ENCODE measurements at regions not wholly inside any gene's neighbourhood (a gene's known extent, or its start where the extent isn't known, plus 50 kb on each side); places are given as distances from the start of the nearest gene placed in this dataset.

- no peak overlapping the region for H4K8ac ChIP-seq (ENCODE audit: extremely low read depth, insufficient read depth, low read length)
- DNase-seq (ENCODE audit: low read depth in 1 of 2, low spot score in 2 of 2) (no peak), FAIRE-seq (no peak)
- H3K4ac ChIP-seq (replicated peaks; ENCODE audit: insufficient read length, low read depth, low read length) = no peak overlapping the region
- H3K14ac ChIP-seq (ENCODE audit: insufficient read length) = no peak overlapping the region
- H2BK120ac ChIP-seq (replicated peaks; ENCODE audit: low read depth, low read length) = no peak overlapping the region
- no peaks in the 10 kb centered on the region for H3K27me3 ChIP-seq (replicated peaks in 1 of 4; ENCODE audit: control insufficient read depth in 3 of 4, extremely low read depth in 1 of 4, insufficient read depth in 3 of 4, low read length in 3 of 4)
- 64% methylated on average over 5 of the region's 5 CpGs; no CpG with 5 or more reads in 1 of the 2 experiments for WGBS, 2 experiments (ENCODE audit: extremely low coverage in 1 of 2, insufficient coverage in 1 of 2, insufficient read length in 1 of 2, insufficient replicate concordance in 2 of 2, low coverage in 1 of 2, low lambda C conversion rate in 2 of 2, missing lambda C conversion rate in 1 of 2)
- no peak overlapping the region for H2AK5ac ChIP-seq (ENCODE audit: low read depth, low read length)
- no peak overlapping the region for H4K5ac ChIP-seq (ENCODE audit: insufficient read length, low read depth, low read length)
- CTCF ChIA-PET (ENCODE audit: partially characterized antibody) = interaction anchor here (0.9 to 1.1 kb wide), 2 partner anchors 39 to 45 kb away, joined by 6 read pairs; no protein-coding TSS in a partner anchor
- no peak overlapping the region for H3K23ac ChIP-seq (ENCODE audit: insufficient read length)
- POLR2A ChIA-PET (ENCODE audit: partially characterized antibody) = no interaction called here
- no peak overlapping the region for H3K27ac ChIP-seq (ENCODE audit: low read depth, low read length)
- no peak overlapping the region for H3K4me2 ChIP-seq (ENCODE audit: insufficient read depth in 1 of 2, low read depth in 2 of 2, low read length in 2 of 2)
- no peaks in the 10 kb centered on the region for H3K79me1 ChIP-seq (ENCODE audit: low read depth, low read length)
- H4K91ac ChIP-seq (replicated peaks; ENCODE audit: insufficient read length, low read length) = no peak overlapping the region
- no peak overlapping the region for H3K4me3 ChIP-seq (ENCODE audit: extremely low read depth in 1 of 4, insufficient read depth in 2 of 4, low read depth in 3 of 4, low read length in 4 of 4)
- no peak overlapping the region for H3K9ac ChIP-seq (replicated peaks in 1 of 4; ENCODE audit: extremely low read depth in 1 of 4, low read depth in 3 of 4, low read length in 3 of 4)
- H3K18ac ChIP-seq (ENCODE audit: extremely low read depth, low read length) = no peak overlapping the region; the same call in 1 of the 2 replicates
- no peaks in the 10 kb centered on the region for H3K23me2 ChIP-seq (ENCODE audit: low read depth, low read length)
- no peak overlapping the region for H2AFZ ChIP-seq (ENCODE audit: low read length)
- H2BK20ac ChIP-seq (ENCODE audit: low read length) = no peak overlapping the region
- H2BK5ac ChIP-seq (ENCODE audit: low read depth, low read length) = no peak overlapping the region
- H3K79me2 ChIP-seq (ENCODE audit: control insufficient read depth in 1 of 2, insufficient read depth in 2 of 2, low read length in 2 of 2) = no peaks in the 10 kb centered on the region
- H3K36me3 ChIP-seq (ENCODE audit: control insufficient read depth in 2 of 4, insufficient read depth in 4 of 4, low read length in 3 of 4) = no peaks in the 10 kb centered on the region
- no peaks in the 10 kb centered on the region for H3K9me3 ChIP-seq (ENCODE audit: insufficient read depth in 2 of 2, low read depth in 1 of 2, low read length in 1 of 2)
- no peak overlapping the region for H2BK15ac ChIP-seq (ENCODE audit: low read length)
- no peak overlapping the region for H2BK12ac ChIP-seq (ENCODE audit: low read depth, low read length)
- no peak overlapping the region for H3K56ac ChIP-seq (replicated peaks; ENCODE audit: insufficient read length, low read depth, low read length)
- peaks cover 0 to 8% (median 6%) of the 10 kb centered on the region in 4 experiments; a peak in 3 of 7 replicates for H3K4me1 ChIP-seq (replicated peaks in 1 of 4; ENCODE audit: control insufficient read depth in 3 of 4, insufficient read depth in 4 of 4, low read length in 3 of 4)
- no peaks in the 10 kb centered on the region for H4K20me1 ChIP-seq (replicated peaks in 1 of 2; ENCODE audit: control insufficient read depth in 1 of 2, insufficient read depth in 2 of 2, low read length in 2 of 2)
- no peak for TF ChIP-seq CHD1 (IDR thresholded peaks at IDR 0.05; ENCODE audit: low read depth, low read length)
- no peak for TF ChIP-seq KDM1A (IDR thresholded peaks at IDR 0.05; ENCODE audit: borderline replicate concordance, low read length)
- no peak for TF ChIP-seq SAP30 (IDR thresholded peaks at IDR 0.05; ENCODE audit: insufficient read depth, insufficient replicate concordance, low read length)
- no peak for TF ChIP-seq CREB1 (IDR thresholded peaks at IDR 0.05)
- no peak for TF ChIP-seq HDAC6 (IDR thresholded peaks at IDR 0.05; ENCODE audit: low read depth, low read length)
- no peak for TF ChIP-seq SP2 (IDR thresholded peaks at IDR 0.05; ENCODE audit: low read length)
- TF ChIP-seq KDM4A (IDR thresholded peaks at IDR 0.05; ENCODE audit: low read depth, low read length, severe bottlenecking) = no peak
- no peak for TF ChIP-seq RAD21 (IDR thresholded peaks at IDR 0.05 in 1 of 2, conservative IDR thresholded peaks at IDR 0.05 in 1 of 2; ENCODE audit: low read depth in 2 of 2, low read length in 2 of 2)
- no peak for TF ChIP-seq BRCA1 (IDR thresholded peaks at IDR 0.05; ENCODE audit: low read depth, low read length)
- no peak for TF ChIP-seq CBX5 (IDR thresholded peaks at IDR 0.05; ENCODE audit: low read depth, low read length)
- no peak for TF ChIP-seq JUN (IDR thresholded peaks at IDR 0.05; ENCODE audit: low read depth, low read length)
- no peak for TF ChIP-seq KDM5A (IDR thresholded peaks at IDR 0.05; ENCODE audit: low read length)
- no peak for TF ChIP-seq RBBP5 (IDR thresholded peaks at IDR 0.05; ENCODE audit: borderline replicate concordance, low read depth, low read length)
- no peak for TF ChIP-seq ATF3 (IDR thresholded peaks at IDR 0.05; ENCODE audit: insufficient read depth, low read depth, low read length)
- no peak for TF ChIP-seq SUZ12 (IDR thresholded peaks at IDR 0.05; ENCODE audit: low read length)
Observed at GRCh38 chr11:95487938-95488337, 256.9 kb upstream of the SESN3 start.
